Activated T-helper 2 cell treated with anti-CD3 and anti-CD28 coated beads, Interferon-gamma antibody, Interleukin-2, Interleukin-4, amounts not matched to agents 10 μg/mL and 5 μg/mL and 100 μg/mL, durations not matched to agents 14 hours and 24 hours and 36 hours (primary cell): ENCODE measurements at regions not wholly inside any gene's neighbourhood (a gene's known extent, or its start where the extent isn't known, plus 50 kb on each side); places are given as distances from the start of the nearest gene placed in this dataset.
"Not testable (repeated sequence)": the region's sequence is repeated elsewhere in the genome, so short reads cannot be mapped to it uniquely, and the experiment has no call there.

Experiments used
- DNase-seq: peaks from one replicate; pipeline ENCODE4 v3.0.0; 2021; ENCODE audit warnings: low spot score
- H3K27ac Mint-ChIP-seq: one replicate; pipeline ENCODE4 v1.8.0; 2021; ENCODE audit warnings: mixed read lengths
- H3K27me3 Mint-ChIP-seq: one replicate; pipeline ENCODE4 v1.8.0; 2021; ENCODE audit warnings: low read depth, mixed read lengths
- H3K36me3 Mint-ChIP-seq: one replicate; pipeline ENCODE4 v1.8.0; 2021; ENCODE audit warnings: low read depth, mixed read lengths
- H3K4me1 Mint-ChIP-seq: one replicate; pipeline ENCODE4 v1.8.0; 2021; ENCODE audit warnings: low read depth, mixed read lengths
- H3K4me3 Mint-ChIP-seq: one replicate; pipeline ENCODE4 v1.8.0; 2021; ENCODE audit warnings: low read depth, mild to moderate bottlenecking, moderate library complexity, mixed read lengths
- H3K9me3 Mint-ChIP-seq: one replicate; pipeline ENCODE4 v1.8.0; 2021; ENCODE audit warnings: mixed read lengths
- intact Hi-C: fragments of 100-400 bp; cut with micrococcal nuclease; formaldehyde crosslinking; loops from one replicate; pipeline ENCODE4 v1.15.1; 2023

GRCh38 chr4:42268824-42269223 is 116.4 kb upstream of the BEND4 start:
- H3K27me3 Mint-ChIP-seq = no peaks in the 10 kb centered on the region
- H3K36me3 Mint-ChIP-seq = no peaks in the 10 kb centered on the region
- no peak overlapping the region for H3K4me3 Mint-ChIP-seq
- DNase-seq = no peak
- intact Hi-C loops = no loop called here
- no peaks in the 10 kb centered on the region for H3K4me1 Mint-ChIP-seq
- H3K27ac Mint-ChIP-seq = no peak overlapping the region
- no peaks in the 10 kb centered on the region for H3K9me3 Mint-ChIP-seq

- Mint-ChIP-seq H3K27ac (no peak overlapping the region), H3K36me3 (no peaks in the 10 kb centered on the region), H3K9me3 (no peaks in the 10 kb centered on the region), H3K4me1 (no peaks in the 10 kb centered on the region), H3K27me3 (no peaks in the 10 kb centered on the region), H3K4me3 (no peak overlapping the region)
- no peak for DNase-seq
- intact Hi-C loops = no loop called here
These were observed 118.6 kb upstream of the BEND4 start for GRCh38 chr4:42271096-42271495.

GRCh38 chr4:42277291-42277690 is 120.0 kb upstream of the SHISA3 start:
- Mint-ChIP-seq H3K4me1 (peaks cover 5% of the 10 kb centered on the region), H3K36me3 (no peaks in the 10 kb centered on the region), H3K27me3 (peaks cover 5% of the 10 kb centered on the region), H3K27ac (no peak overlapping the region), H3K9me3 (no peaks in the 10 kb centered on the region), H3K4me3 (no peak overlapping the region)
- intact Hi-C loops = no loop called here
- no peak for DNase-seq

GRCh38 chr4:42278709-42279324 is 118.5 kb upstream of the SHISA3 start:
- Mint-ChIP-seq H3K9me3 (no peaks in the 10 kb centered on the region), H3K27ac (no peak overlapping the region), H3K36me3 (no peaks in the 10 kb centered on the region), H3K4me1 (peaks cover 5% of the 10 kb centered on the region), H3K4me3 (no peak overlapping the region), H3K27me3 (peaks cover 12% of the 10 kb centered on the region)
- intact Hi-C loops = no loop called here
- DNase-seq = no peak

- H3K36me3 Mint-ChIP-seq = no peaks in the 10 kb centered on the region
- H3K4me1 Mint-ChIP-seq = peaks cover 5% of the 10 kb centered on the region
- no peak for DNase-seq
- H3K27ac Mint-ChIP-seq = no peak overlapping the region
- intact Hi-C loops = loop anchor here (5.0 to 10.0 kb wide), 2 partner anchors 114 to 587 kb away; partner anchors contain the start of gene SHISA3
- no peak overlapping the region for H3K4me3 Mint-ChIP-seq
- peaks cover 12% of the 10 kb centered on the region for H3K27me3 Mint-ChIP-seq
- H3K9me3 Mint-ChIP-seq = no peaks in the 10 kb centered on the region
These were observed 116.8 kb upstream of the SHISA3 start for GRCh38 chr4:42280327-42281095.

- Mint-ChIP-seq H3K27ac (no peak overlapping the region), H3K4me3 (no peak overlapping the region), H3K27me3 (peaks cover 12% of the 10 kb centered on the region), H3K4me1 (peaks cover 5% of the 10 kb centered on the region), H3K9me3 (no peaks in the 10 kb centered on the region), H3K36me3 (no peaks in the 10 kb centered on the region)
- DNase-seq = no peak
- intact Hi-C loops = loop anchor here (1.0 to 10.0 kb wide), 3 partner anchors 113 to 586 kb away; partner anchors contain the start of gene SHISA3
These were observed 115.8 kb upstream of the SHISA3 start for GRCh38 chr4:42281324-42282020.

- no peak overlapping the region for H3K27ac Mint-ChIP-seq
- H3K4me3 Mint-ChIP-seq = no peak overlapping the region
- peak; percentile 12 for DNase-seq
- intact Hi-C loops = loop anchor here (1.0 to 10.0 kb wide), 3 partner anchors 113 to 585 kb away; partner anchors contain the start of gene SHISA3
- no peaks in the 10 kb centered on the region for H3K36me3 Mint-ChIP-seq
- no peaks in the 10 kb centered on the region for H3K9me3 Mint-ChIP-seq
- H3K4me1 Mint-ChIP-seq = peaks cover 5% of the 10 kb centered on the region
- H3K27me3 Mint-ChIP-seq = peaks cover 12% of the 10 kb centered on the region
These were observed 115.0 kb upstream of the SHISA3 start for GRCh38 chr4:42282081-42282901.

GRCh38 chr4:42284030-42284429 is 113.3 kb upstream of the SHISA3 start:
- no peak overlapping the region for H3K4me3 Mint-ChIP-seq
- no peak overlapping the region for H3K27ac Mint-ChIP-seq
- H3K4me1 Mint-ChIP-seq = peaks cover 5% of the 10 kb centered on the region
- peaks cover 12% of the 10 kb centered on the region for H3K27me3 Mint-ChIP-seq
- no peak for DNase-seq
- H3K9me3 Mint-ChIP-seq = no peaks in the 10 kb centered on the region
- intact Hi-C loops = loop anchor here (5.0 to 10.0 kb wide), 2 partner anchors 111 to 583 kb away; partner anchors contain the start of gene SHISA3
- H3K36me3 Mint-ChIP-seq = no peaks in the 10 kb centered on the region

- H3K4me3 Mint-ChIP-seq, H3K9me3 Mint-ChIP-seq, H3K27me3 Mint-ChIP-seq, DNase-seq, H3K27ac Mint-ChIP-seq, H3K4me1 Mint-ChIP-seq, H3K36me3 Mint-ChIP-seq: not testable (repeated sequence)
- intact Hi-C loops = loop anchor here (10.0 kb wide), 1 partner anchor 106 kb away; the partner anchor contains the start of gene SHISA3
These were observed 108.4 kb upstream of the SHISA3 start for GRCh38 chr4:42288876-42289275.

- H3K27ac Mint-ChIP-seq = not testable (repeated sequence)
These were observed 105.1 kb upstream of the SHISA3 start for GRCh38 chr4:42292192-42292591.

GRCh38 chr4:42293967-42294813 is 103.1 kb upstream of the SHISA3 start:
- Mint-ChIP-seq H3K27me3 (peaks cover 2% of the 10 kb centered on the region), H3K9me3 (no peaks in the 10 kb centered on the region), H3K4me1 (no peaks in the 10 kb centered on the region), H3K4me3 (no peak overlapping the region), H3K27ac (no peak overlapping the region), H3K36me3 (no peaks in the 10 kb centered on the region)
- no peak for DNase-seq
- intact Hi-C loops = no loop called here

More at GRCh38 chr4:42292192-42292591, 105.1 kb upstream of the SHISA3 start:
- intact Hi-C loops, H3K27me3 Mint-ChIP-seq, H3K36me3 Mint-ChIP-seq, DNase-seq, H3K4me1 Mint-ChIP-seq, H3K9me3 Mint-ChIP-seq, H3K4me3 Mint-ChIP-seq: not testable (repeated sequence)
